Neuronal stem cell (in vitro differentiated cells): ENCODE measurements at regions not wholly inside any gene's neighbourhood (a gene's known extent, or its start where the extent isn't known, plus 50 kb on each side); places are given as distances from the start of the nearest gene placed in this dataset.
"Not testable (repeated sequence)": the region's sequence is repeated elsewhere in the genome, so short reads cannot be mapped to it uniquely, and the experiment has no call there.

Experiments
- DNase-seq: peaks from one replicate; pipeline ENCODE4 v3.0.0-alpha.2; 2013; ENCODE audit warnings: low spot score
- H2AFZ ChIP-seq: one replicate; pipeline ENCODE4 v1.6.1; 2013; ENCODE audit warnings: mild to moderate bottlenecking, low read length, inconsistent platforms
- H2AK5ac ChIP-seq: 2 replicates; pipeline ENCODE4 v1.6.1; 2013; ENCODE audit warnings: low read depth, mild to moderate bottlenecking, inconsistent platforms, low read length, moderate library complexity, mixed read lengths
- H2BK120ac ChIP-seq: 2 replicates; pipeline ENCODE4 v1.6.1; 2013; ENCODE audit warnings: low read depth, mild to moderate bottlenecking, inconsistent platforms, low read length, moderate library complexity, mixed read lengths
- H2BK12ac ChIP-seq: one replicate; pipeline ENCODE4 v1.6.1; 2013; ENCODE audit warnings: low read length, inconsistent platforms
- H2BK15ac ChIP-seq: 2 replicates; pipeline ENCODE4 v1.6.1; 2013; ENCODE audit warnings: mild to moderate bottlenecking, low read length, inconsistent platforms, mixed read lengths
- H2BK5ac ChIP-seq: one replicate; pipeline ENCODE4 v1.6.1; 2013; ENCODE audit warnings: inconsistent platforms, mild to moderate bottlenecking, low read length, moderate library complexity
- H3K14ac ChIP-seq: one replicate; pipeline ENCODE4 v1.6.1; 2013; ENCODE audit warnings: low read length, inconsistent platforms
- H3K18ac ChIP-seq: 2 replicates; pipeline ENCODE4 v1.6.1; 2013; ENCODE audit warnings: low read length, inconsistent platforms
- H3K23ac ChIP-seq: 2 replicates; pipeline ENCODE4 v1.6.1; 2013; ENCODE audit warnings: low read depth, mild to moderate bottlenecking, mixed read lengths, low read length, inconsistent platforms; ENCODE audit not compliant: poor library complexity
- H3K27ac ChIP-seq: replicated peaks from 3 replicates; pipeline ENCODE4 v1.5.1; 2013; ENCODE audit warnings: low read length, inconsistent platforms
- H3K27me3 ChIP-seq, 3 experiments: 2 replicates each; pipeline ENCODE4 v1.6.1; 2013; ENCODE audit warnings: low read length in 3 of 3, mild to moderate bottlenecking in 2 of 3, inconsistent platforms in 1 of 3, low read depth in 1 of 3, mixed read lengths in 1 of 3, moderate library complexity in 1 of 3; ENCODE audit not compliant: control insufficient read depth in 3 of 3, insufficient read depth in 3 of 3
- H3K36me3 ChIP-seq, 2 donors: replicated peaks in 1 of 2; 2 replicates each; pipeline ENCODE4 v1.6.1; 2013; ENCODE audit warnings: low read length in 2 of 2; ENCODE audit not compliant: control insufficient read depth in 2 of 2, insufficient read depth in 2 of 2
- H3K4ac ChIP-seq: 2 replicates; pipeline ENCODE4 v1.6.1; 2013; ENCODE audit warnings: inconsistent platforms, mild to moderate bottlenecking, low read length, moderate library complexity
- H3K4me1 ChIP-seq, 2 donors: 1 replicate in 1 of 2; 2 replicates in 1 of 2; pipeline ENCODE4 v1.6.1; 2013; ENCODE audit warnings: low read length in 2 of 2, low read depth in 1 of 2; ENCODE audit not compliant: control insufficient read depth in 2 of 2, insufficient read depth in 1 of 2
- H3K4me2 ChIP-seq: one replicate; pipeline ENCODE4 v1.6.1; 2013; ENCODE audit warnings: mild to moderate bottlenecking, low read length, inconsistent platforms; ENCODE audit not compliant: insufficient read depth, poor library complexity, severe bottlenecking
- H3K4me3 ChIP-seq, 2 donors: 2 replicates each; pipeline ENCODE4 v1.5.1; 2013; ENCODE audit warnings: low read length in 2 of 2, mild to moderate bottlenecking in 2 of 2, inconsistent platforms in 1 of 2, moderate library complexity in 1 of 2
- H3K79me1 ChIP-seq: one replicate; pipeline ENCODE4 v1.6.1; 2013; ENCODE audit warnings: low read depth, mild to moderate bottlenecking, inconsistent platforms, low read length, moderate library complexity
- H3K9ac ChIP-seq: one replicate; pipeline ENCODE4 v1.6.1; 2013; ENCODE audit warnings: mild to moderate bottlenecking, low read depth, low read length, inconsistent platforms; ENCODE audit not compliant: poor library complexity
- H3K9me3 ChIP-seq, 2 donors: replicated peaks in 1 of 2; 2 replicates each; pipeline versions ENCODE3 to v1.6.1; 2013; ENCODE audit warnings: low read length in 2 of 2, mild to moderate bottlenecking in 2 of 2, inconsistent platforms in 1 of 2, low read depth in 1 of 2, mixed read lengths in 1 of 2, moderate library complexity in 1 of 2; ENCODE audit not compliant: control insufficient read depth in 2 of 2, insufficient read depth in 1 of 2
- H4K8ac ChIP-seq: one replicate; pipeline ENCODE4 v1.6.1; 2013; ENCODE audit warnings: low read depth, mild to moderate bottlenecking, inconsistent platforms, low read length, moderate library complexity
- H4K91ac ChIP-seq: one replicate; pipeline ENCODE4 v1.6.1; 2013; ENCODE audit warnings: low read length, low read depth, mild to moderate bottlenecking, inconsistent platforms; ENCODE audit not compliant: poor library complexity
- WGBS, 2 donors: extraction: QIAGEN DNeasy Blood & Tissue Kit; methylation state at CpG; one replicate each; pipeline ENCODE4 v1.1.7; 2013; ENCODE audit warnings: missing lambda C conversion rate in 2 of 2, mixed read lengths in 1 of 2; ENCODE audit not compliant: insufficient read length in 2 of 2, insufficient replicate concordance in 1 of 2; ENCODE audit errors: extremely low coverage in 2 of 2; 5-methylcytosine and 5-hydroxymethylcytosine counted together

DNA sequence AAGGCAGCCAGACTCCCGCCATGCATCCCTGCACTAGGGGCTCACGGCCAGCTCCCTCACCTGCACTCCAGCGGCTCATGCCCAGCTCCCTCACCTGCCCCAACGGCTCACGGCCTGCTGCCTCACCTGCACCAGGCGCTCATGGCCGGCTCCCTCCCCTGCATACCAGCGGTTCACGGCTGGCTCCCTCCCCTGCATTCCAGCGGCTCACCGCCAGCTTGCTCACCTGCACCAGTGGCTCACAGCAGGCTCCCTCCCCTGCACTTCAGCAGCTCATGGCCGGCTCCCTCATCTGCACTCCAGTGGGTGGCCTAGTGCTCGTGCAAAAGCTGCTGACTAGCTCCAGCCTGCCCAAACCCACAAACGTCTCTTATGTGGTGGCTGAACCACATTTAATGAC lies 3953.8 kb upstream of the OR11H1 start:
- Histone ChIP-seq H3K9me3 (peaks cover 0 to 21% of the 10 kb centered on the region in 2 donors), H3K4me3 (peak overlapping the region in 1 of 2 donors; percentile 48), H4K8ac (peak overlapping the region; percentile 89), H3K23ac (peak overlapping the region; percentile 87)
- not testable (repeated sequence) for H3K27ac ChIP-seq, H2BK5ac ChIP-seq, DNase-seq, H3K9ac ChIP-seq, H2BK15ac ChIP-seq, H3K36me3 ChIP-seq, H3K4me1 ChIP-seq, H3K4me2 ChIP-seq, H3K18ac ChIP-seq, H2BK120ac ChIP-seq, H4K91ac ChIP-seq, H2AK5ac ChIP-seq, H3K27me3 ChIP-seq, H3K79me1 ChIP-seq, H2BK12ac ChIP-seq, H2AFZ ChIP-seq, H3K4ac ChIP-seq, H3K14ac ChIP-seq
- WGBS, 2 donors, result no CpG with 5 or more reads among the region's 14 CpGs

DNA sequence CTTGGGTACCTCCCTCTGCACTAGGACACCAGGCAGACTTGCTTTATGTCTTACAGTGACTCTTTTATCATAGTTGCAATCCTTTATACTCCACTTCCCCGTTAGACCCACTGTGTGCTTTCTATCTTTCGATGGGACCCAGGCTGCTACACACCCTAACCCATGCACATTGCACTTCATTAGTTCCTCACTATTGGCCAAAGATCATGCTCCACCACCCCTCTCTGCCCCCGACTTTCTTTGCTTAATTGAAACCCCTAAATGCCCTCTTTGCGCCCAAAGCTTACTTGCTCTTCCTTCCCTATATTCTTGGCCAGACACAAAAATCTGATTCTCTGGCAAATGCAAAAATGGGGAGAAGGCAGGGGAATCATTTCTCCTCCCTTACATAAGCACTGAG lies 3953.3 kb upstream of the OR11H1 start:
- H2BK12ac ChIP-seq, H3K27me3 ChIP-seq, H3K18ac ChIP-seq, H3K4me2 ChIP-seq, H4K8ac ChIP-seq, H2BK120ac ChIP-seq, H2AFZ ChIP-seq, H2AK5ac ChIP-seq, H3K36me3 ChIP-seq, H3K4me3 ChIP-seq, H2BK5ac ChIP-seq, H3K79me1 ChIP-seq, H3K14ac ChIP-seq, H3K27ac ChIP-seq, H2BK15ac ChIP-seq, H3K4me1 ChIP-seq, DNase-seq, H4K91ac ChIP-seq, H3K4ac ChIP-seq, H3K9ac ChIP-seq, H3K23ac ChIP-seq: not testable (repeated sequence)
- no CpG with 5 or more reads among the region's 4 CpGs for WGBS, 2 donors
- peaks cover 0 to 18% of the 10 kb centered on the region in 2 donors for H3K9me3 ChIP-seq

DNA sequence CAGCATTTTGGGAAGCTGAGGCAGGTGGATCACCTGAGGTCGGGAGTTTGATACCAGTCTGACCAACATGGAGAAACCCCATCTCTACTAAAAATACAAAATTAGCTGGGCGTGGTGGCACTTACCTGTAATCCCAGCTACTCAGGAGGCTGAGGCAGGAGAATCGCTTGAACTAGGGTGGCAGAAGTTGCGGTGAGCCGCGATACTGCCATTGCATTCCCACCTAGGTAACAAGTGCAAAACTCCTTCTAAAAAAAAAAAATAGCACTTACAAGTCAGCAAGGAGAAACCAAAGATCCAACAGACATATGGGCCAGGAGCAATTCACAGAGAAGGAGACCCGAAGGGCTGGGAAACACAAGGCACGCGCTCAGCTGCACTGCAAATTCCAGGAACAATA lies 3951.3 kb upstream of the OR11H1 start:
- DNase-seq, result not testable (repeated sequence)

DNA sequence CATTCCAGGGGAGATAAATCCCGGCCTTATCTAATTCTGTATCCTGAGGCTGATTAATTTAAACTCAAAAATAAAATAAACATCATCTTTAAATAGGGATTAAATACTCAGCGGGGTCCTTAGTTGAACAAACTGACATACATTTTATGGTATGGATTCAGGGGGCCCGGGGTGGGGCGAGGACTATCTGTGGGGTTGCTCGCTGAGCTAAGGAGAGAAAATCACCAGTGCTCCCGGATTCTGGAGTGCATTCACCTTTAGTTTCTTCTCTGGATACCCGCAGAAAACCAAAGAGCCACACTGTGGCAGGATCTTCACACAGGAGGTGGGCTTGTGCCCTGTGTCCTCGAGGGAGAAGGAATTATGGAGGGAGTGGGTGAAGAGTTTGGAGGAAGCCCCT lies 3949.9 kb upstream of the OR11H1 start:
- H4K8ac ChIP-seq, H2BK5ac ChIP-seq, H3K18ac ChIP-seq, H3K79me1 ChIP-seq, H3K36me3 ChIP-seq, H4K91ac ChIP-seq, H3K4me3 ChIP-seq, DNase-seq, H2BK15ac ChIP-seq, H2BK12ac ChIP-seq, H3K27me3 ChIP-seq, H2AFZ ChIP-seq, H3K4me1 ChIP-seq, H3K14ac ChIP-seq, H2BK120ac ChIP-seq, H3K27ac ChIP-seq, H3K9ac ChIP-seq, H2AK5ac ChIP-seq, H3K4me2 ChIP-seq, H3K4ac ChIP-seq: not testable (repeated sequence)
- no CpG with 5 or more reads among the region's 8 CpGs for WGBS, 2 donors
- Histone ChIP-seq H3K23ac (peak overlapping the region; percentile 44), H3K9me3 (peaks cover 0 to 21% of the 10 kb centered on the region in 2 donors)

More for the DNA sequence above, 3951.3 kb upstream of the OR11H1 start:
- H3K4me1 ChIP-seq, H3K18ac ChIP-seq, H3K4me2 ChIP-seq, H3K36me3 ChIP-seq, H2BK15ac ChIP-seq, H3K23ac ChIP-seq, H3K9ac ChIP-seq, H3K27me3 ChIP-seq, H2BK12ac ChIP-seq, H3K79me1 ChIP-seq, H3K27ac ChIP-seq, H3K4ac ChIP-seq, H4K91ac ChIP-seq, H2AFZ ChIP-seq, H2AK5ac ChIP-seq, H2BK5ac ChIP-seq, H2BK120ac ChIP-seq, H3K14ac ChIP-seq, H4K8ac ChIP-seq: not testable (repeated sequence)
- H3K9me3 ChIP-seq, result peaks cover 0 to 18% of the 10 kb centered on the region in 2 donors
- WGBS, 2 donors, result no CpG with 5 or more reads among the region's 9 CpGs
- peak overlapping the region in 1 of 2 donors; percentile 65 for H3K4me3 ChIP-seq
